GM06990 (cell line): ENCODE measurements at regions not wholly inside any gene's neighbourhood (a gene's known extent, or its start where the extent isn't known, plus 50 kb on each side); places are given as distances from the start of the nearest gene placed in this dataset.
"Not testable (repeated sequence)": the region's sequence is repeated elsewhere in the genome, so short reads cannot be mapped to it uniquely, and the experiment has no call there.

Source experiments
- DNase-seq: peaks from one replicate; pipeline ENCODE4 v3.0.0-alpha.2; 2011; ENCODE audit not compliant: insufficient read length; ENCODE audit errors: extremely low read depth
- H3K27me3 ChIP-seq: replicated peaks from 2 replicates; pipeline ENCODE4 v1.6.0; 2011; ENCODE audit warnings: low read length; ENCODE audit not compliant: control insufficient read depth, insufficient read depth
- H3K36me3 ChIP-seq: 2 replicates; pipeline ENCODE4 v1.5.1; 2011; ENCODE audit warnings: low read length; ENCODE audit not compliant: control insufficient read depth, insufficient read depth
- H3K4me3 ChIP-seq: replicated peaks from 2 replicates; pipeline ENCODE4 v1.5.1; 2011; ENCODE audit warnings: low read depth, mild to moderate bottlenecking, control low read depth, low read length
- CTCF ChIP-seq: IDR thresholded peaks from 2 replicates; pipeline ENCODE4 v1.5.1; 2011; ENCODE audit warnings: low read length, control low read depth, mild to moderate bottlenecking, inconsistent platforms; ENCODE audit not compliant: insufficient read depth, poor library complexity, severe bottlenecking

GRCh38 chr5:88045165-88045564 lies 223.5 kb downstream of the TMEM161B start:
- no peaks in the 10 kb centered on the region for H3K36me3 ChIP-seq
- no peak for TF ChIP-seq CTCF
- H3K4me3 ChIP-seq: no peak overlapping the region
- no peak for DNase-seq
- H3K27me3 ChIP-seq: no peaks in the 10 kb centered on the region

GRCh38 chr5:88034520-88034919 lies 234.1 kb downstream of the TMEM161B start:
- no peak for TF ChIP-seq CTCF
- DNase-seq: no peak
- Histone ChIP-seq H3K4me3 (no peak overlapping the region), H3K27me3 (no peaks in the 10 kb centered on the region), H3K36me3 (no peaks in the 10 kb centered on the region)

- no peak overlapping the region for H3K4me3 ChIP-seq
- no peak for TF ChIP-seq CTCF
- DNase-seq: no peak
- H3K36me3 ChIP-seq: no peaks in the 10 kb centered on the region
- H3K27me3 ChIP-seq: no peaks in the 10 kb centered on the region
Measured at GRCh38 chr5:88033191-88033590, 235.5 kb downstream of the TMEM161B start.

- TF ChIP-seq CTCF: no peak
- no peaks in the 10 kb centered on the region for H3K27me3 ChIP-seq
- no peak overlapping the region for H3K4me3 ChIP-seq
- no peaks in the 10 kb centered on the region for H3K36me3 ChIP-seq
- no peak for DNase-seq
Measured at GRCh38 chr5:88029011-88029410, 239.6 kb downstream of the TMEM161B start.

GRCh38 chr5:88021141-88021540 lies 247.5 kb downstream of the TMEM161B start:
- DNase-seq: no peak
- no peak for TF ChIP-seq CTCF
- no peaks in the 10 kb centered on the region for H3K36me3 ChIP-seq
- H3K4me3 ChIP-seq: no peak overlapping the region
- H3K27me3 ChIP-seq: no peaks in the 10 kb centered on the region

- not testable (repeated sequence) for H3K36me3 ChIP-seq, DNase-seq, H3K4me3 ChIP-seq, H3K27me3 ChIP-seq
Measured at GRCh38 chr5:88014984-88015383, 253.7 kb downstream of the TMEM161B start.
